Esophagus squamous epithelium (tissue), 5 donors: ENCODE measurements at regions not wholly inside any gene's neighbourhood (a gene's known extent, or its start where the extent isn't known, plus 50 kb on each side); places are given as distances from the start of the nearest gene placed in this dataset.

Experiments
- DNase-seq: peaks from one replicate; lab custom pipeline; 2025; lab: John Stamatoyannopoulos, UW
- H3K27ac ChIP-seq, 4 donors: fragments of 200-600 bp; sonication (generic); one replicate each; pipeline ENCODE4 v1.5.1; 2016 to 2019; ENCODE audit warnings: mild to moderate bottlenecking in 1 of 4
- H3K27me3 ChIP-seq, 4 donors: fragments of 200-600 bp; sonication (generic); 1 replicate in 3 of 4; 2 replicates in 1 of 4; pipeline versions ENCODE4 v1.5.1 to v1.6.0; 2017 to 2021; ENCODE audit warnings: antibody characterized with exemption in 1 of 4
- H3K36me3 ChIP-seq, 3 donors: fragments of 200-600 bp; sonication (generic); one replicate each; pipeline ENCODE4 v1.5.1; 2016 to 2019
- H3K4me1 ChIP-seq, 3 donors: fragments of 200-600 bp; sonication (generic); one replicate each; pipeline ENCODE4 v1.5.1; 2017 to 2019
- H3K4me3 ChIP-seq, 4 donors: fragments of 200-600 bp; sonication (generic); 1 replicate in 3 of 4; 2 replicates in 1 of 4; pipeline ENCODE4 v1.5.1; 2016 to 2019; ENCODE audit warnings: mild to moderate bottlenecking in 2 of 4, moderate library complexity in 1 of 4
- H3K9me3 ChIP-seq, 3 donors: fragments of 200-600 bp; sonication (generic); one replicate each; pipeline ENCODE4 v1.5.1; 2016 to 2019
- POLR2A ChIP-seq, 4 donors: fragments of 450-650 bp; IDR thresholded peaks; one replicate each; pipeline ENCODE4 v1.6.1; 2017; ENCODE audit warnings: antibody characterized with exemption in 4 of 4, mild to moderate bottlenecking in 4 of 4, moderate library complexity in 3 of 4
- WGBS, 2 donors: methylation state at CpG; one replicate each; pipeline ENCODE4 v1.1.5; 2018; 5-methylcytosine and 5-hydroxymethylcytosine counted together
- intact Hi-C: fragments of 100-400 bp; cut with DNase I; formaldehyde crosslinking; loops from one replicate; pipeline ENCODE4 v1.15.0; 2022
- TF ChIP-seq, protein P1 (sequence below), 6 experiments: fragments of 450-650 bp in 4 of 6; fragments of 200-600 bp in 2 of 6; sonication (generic) in 2 of 6; IDR thresholded peaks; one replicate each; pipeline ENCODE4 v1.5.1; 2016 to 2019; ENCODE audit warnings: antibody characterized with exemption in 6 of 6, mild to moderate bottlenecking in 4 of 6, moderate library complexity in 4 of 6
- donor health status: DM: yes; HTN: yes; CAD: no.

GRCh38 chr2:79453918-79454317 is 58.9 kb upstream of the CTNNA2 start:
- Histone ChIP-seq H3K27ac (no peak overlapping the region), H3K4me3 (no peak overlapping the region), H3K4me1 (no peaks in the 10 kb centered on the region), H3K36me3 (no peaks in the 10 kb centered on the region), H3K9me3 (no peaks in the 10 kb centered on the region), H3K27me3 (no peaks in the 10 kb centered on the region)
- WGBS, 2 donors: 10 to 11% methylated on average over 3 of the region's 3 CpGs
- no peak for DNase-seq
- no peak for TF ChIP-seq POLR2A (IDR thresholded peaks at IDR 0.05)
- TF ChIP-seq, protein P1, sequence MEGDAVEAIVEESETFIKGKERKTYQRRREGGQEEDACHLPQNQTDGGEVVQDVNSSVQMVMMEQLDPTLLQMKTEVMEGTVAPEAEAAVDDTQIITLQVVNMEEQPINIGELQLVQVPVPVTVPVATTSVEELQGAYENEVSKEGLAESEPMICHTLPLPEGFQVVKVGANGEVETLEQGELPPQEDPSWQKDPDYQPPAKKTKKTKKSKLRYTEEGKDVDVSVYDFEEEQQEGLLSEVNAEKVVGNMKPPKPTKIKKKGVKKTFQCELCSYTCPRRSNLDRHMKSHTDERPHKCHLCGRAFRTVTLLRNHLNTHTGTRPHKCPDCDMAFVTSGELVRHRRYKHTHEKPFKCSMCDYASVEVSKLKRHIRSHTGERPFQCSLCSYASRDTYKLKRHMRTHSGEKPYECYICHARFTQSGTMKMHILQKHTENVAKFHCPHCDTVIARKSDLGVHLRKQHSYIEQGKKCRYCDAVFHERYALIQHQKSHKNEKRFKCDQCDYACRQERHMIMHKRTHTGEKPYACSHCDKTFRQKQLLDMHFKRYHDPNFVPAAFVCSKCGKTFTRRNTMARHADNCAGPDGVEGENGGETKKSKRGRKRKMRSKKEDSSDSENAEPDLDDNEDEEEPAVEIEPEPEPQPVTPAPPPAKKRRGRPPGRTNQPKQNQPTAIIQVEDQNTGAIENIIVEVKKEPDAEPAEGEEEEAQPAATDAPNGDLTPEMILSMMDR (IDR thresholded peaks at IDR 0.05): no peak
- intact Hi-C loops: no loop called here

DNA sequence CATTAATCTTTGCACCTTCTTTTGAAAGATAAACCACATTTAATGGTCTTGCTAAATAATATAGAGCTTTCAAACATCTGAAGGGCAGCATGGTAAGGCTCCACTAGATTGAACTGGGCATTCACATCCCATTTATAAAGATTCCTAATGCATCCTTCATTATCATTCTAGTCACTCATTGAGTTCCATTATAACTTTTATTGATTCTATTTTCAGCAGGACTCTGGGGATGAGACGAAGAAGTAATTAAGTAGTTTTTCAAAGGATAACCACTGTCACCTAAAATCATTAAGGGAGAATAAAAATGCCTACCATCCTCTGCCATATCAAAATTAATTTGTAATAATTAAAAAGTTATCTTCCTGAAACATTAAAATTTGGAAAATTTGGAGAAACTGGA is 60.2 kb upstream of the CTNNA2 start:
- H3K9me3 ChIP-seq: no peaks in the 10 kb centered on the region
- WGBS, 2 donors: 72 to 75% methylated on average over 1 of the region's 1 CpG
- H3K36me3 ChIP-seq: no peaks in the 10 kb centered on the region
- intact Hi-C loops: no loop called here
- H3K4me1 ChIP-seq: no peaks in the 10 kb centered on the region
- no peaks in the 10 kb centered on the region for H3K27me3 ChIP-seq
- no peak overlapping the region for H3K27ac ChIP-seq
- H3K4me3 ChIP-seq: no peak overlapping the region
- TF ChIP-seq, protein P1 (IDR thresholded peaks at IDR 0.05): no peak
- TF ChIP-seq POLR2A (IDR thresholded peaks at IDR 0.05): no peak
- no peak for DNase-seq

DNA sequence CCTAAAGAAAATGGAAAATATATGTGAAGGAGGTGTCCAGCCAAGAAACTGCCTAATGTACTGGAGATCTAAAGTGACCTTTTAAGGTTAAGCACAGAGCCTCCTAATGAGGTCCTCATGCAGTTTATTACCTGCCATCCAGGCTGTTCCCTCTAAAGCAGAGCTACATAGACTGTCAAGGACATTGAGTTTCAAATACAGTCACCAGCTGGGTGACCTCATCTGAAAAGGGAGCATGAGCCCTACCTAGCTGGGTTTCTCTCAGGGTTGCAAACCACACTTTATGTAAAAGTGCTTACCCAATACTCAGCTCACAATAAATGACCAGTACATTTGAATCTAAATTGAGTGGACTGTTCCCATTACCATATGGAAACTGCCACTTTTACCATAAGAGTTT is 65.4 kb upstream of the CTNNA2 start:
- H3K27ac ChIP-seq: no peak overlapping the region
- no peak overlapping the region for H3K4me3 ChIP-seq
- H3K9me3 ChIP-seq: no peaks in the 10 kb centered on the region
- no peaks in the 10 kb centered on the region for H3K4me1 ChIP-seq
- no peaks in the 10 kb centered on the region for H3K27me3 ChIP-seq
- intact Hi-C loops: no loop called here
- TF ChIP-seq, protein P1 (IDR thresholded peaks at IDR 0.05): no peak
- TF ChIP-seq POLR2A (IDR thresholded peaks at IDR 0.05): no peak
- no peaks in the 10 kb centered on the region for H3K36me3 ChIP-seq
- no peak for DNase-seq

DNA sequence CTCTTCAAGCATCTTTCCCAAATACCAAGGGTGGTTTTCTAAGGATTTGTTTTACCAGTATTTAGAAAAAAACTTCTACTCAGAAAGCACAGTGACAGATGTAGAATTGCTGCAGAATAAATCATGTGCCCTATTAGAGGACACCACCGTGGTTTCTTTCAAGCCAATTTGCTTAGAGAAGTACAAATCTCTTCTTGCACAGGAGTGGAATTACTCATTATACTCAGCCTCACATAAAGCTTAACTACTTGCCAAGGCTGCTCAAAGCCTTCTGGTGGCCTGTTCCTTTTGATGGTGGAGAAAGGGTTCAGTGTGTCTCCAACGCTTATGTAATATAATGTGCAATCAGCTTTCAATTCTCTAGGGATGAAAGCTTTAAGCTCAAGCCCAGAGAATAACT is 66.5 kb upstream of the CTNNA2 start:
- intact Hi-C loops: no loop called here
- Histone ChIP-seq H3K27ac (no peak overlapping the region), H3K4me1 (no peaks in the 10 kb centered on the region), H3K27me3 (no peaks in the 10 kb centered on the region), H3K9me3 (no peaks in the 10 kb centered on the region), H3K4me3 (no peak overlapping the region), H3K36me3 (no peaks in the 10 kb centered on the region)
- DNase-seq: no peak
- 86 to 89% methylated on average over 2 of the region's 2 CpGs for WGBS, 2 donors
- no peak for TF ChIP-seq POLR2A (IDR thresholded peaks at IDR 0.05)
- TF ChIP-seq, protein P1 (IDR thresholded peaks at IDR 0.05): no peak

DNA sequence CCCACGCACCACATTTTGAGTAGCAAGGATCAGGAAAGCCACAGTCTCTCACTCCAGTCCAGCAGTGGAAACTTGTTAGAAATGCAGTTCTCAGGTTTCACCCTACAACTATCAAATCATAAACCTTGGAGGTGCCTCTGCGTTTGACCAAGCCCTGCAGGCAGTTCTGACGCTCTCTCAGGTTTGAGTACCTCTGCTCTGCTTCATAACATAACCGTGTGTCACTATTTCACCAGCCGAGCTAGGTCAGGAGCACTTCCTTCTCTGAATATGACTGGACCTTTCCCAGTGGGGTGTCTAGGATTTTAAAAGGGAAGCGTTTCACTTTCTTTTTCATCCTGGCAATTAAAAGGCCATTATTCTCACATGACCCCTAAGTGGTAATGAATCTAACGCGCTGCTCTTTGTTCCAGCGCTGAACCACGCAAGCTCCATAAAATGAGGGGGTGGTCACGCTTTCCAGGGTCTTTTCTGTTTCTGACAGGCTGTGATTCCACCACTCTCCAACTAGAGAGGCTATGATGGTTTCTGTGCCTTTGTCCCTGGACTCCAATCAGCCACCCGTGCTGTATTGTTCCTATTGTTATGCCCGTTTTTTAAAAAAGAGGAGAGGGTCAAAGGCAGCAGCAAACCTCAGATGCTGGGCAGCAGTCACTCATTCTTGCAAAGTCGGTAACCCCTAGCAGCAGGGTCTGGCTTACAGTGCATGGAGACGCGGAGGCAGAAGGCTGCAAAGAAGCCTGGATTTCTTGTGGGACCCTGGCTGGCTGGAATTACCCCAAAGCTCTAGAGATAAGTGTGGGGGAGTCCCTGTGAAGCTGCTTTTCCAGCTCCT is 75.2 kb upstream of the CTNNA2 start:
- Histone ChIP-seq H3K27ac (no peak overlapping the region), H3K36me3 (no peaks in the 10 kb centered on the region), H3K27me3 (no peaks in the 10 kb centered on the region), H3K9me3 (peaks cover 0 to 13% (median 0%) of the 10 kb centered on the region in 3 donors), H3K4me3 (no peak overlapping the region), H3K4me1 (no peaks in the 10 kb centered on the region)
- intact Hi-C loops: no loop called here
- TF ChIP-seq, protein P1 (IDR thresholded peaks at IDR 0.05): no peak
- no peak for TF ChIP-seq POLR2A (IDR thresholded peaks at IDR 0.05)
- no peak for DNase-seq
- 58 to 65% methylated on average over 11 to 14 of the region's 16 CpGs for WGBS, 2 donors
